GM21619 (cell line): ENCODE measurements at regions not wholly inside any gene's neighbourhood (a gene's known extent, or its start where the extent isn't known, plus 50 kb on each side); places are given as distances from the start of the nearest gene placed in this dataset.
"Not testable (repeated sequence)": the region's sequence is repeated elsewhere in the genome, so short reads cannot be mapped to it uniquely, and the experiment has no call there.

ENCODE experiments used
- ATAC-seq: cut with Tn5 transposase; IDR thresholded peaks from one replicate; pipeline ENCODE4 v1.9.1; 2021; ENCODE audit not compliant: unreplicated experiment

DNA sequence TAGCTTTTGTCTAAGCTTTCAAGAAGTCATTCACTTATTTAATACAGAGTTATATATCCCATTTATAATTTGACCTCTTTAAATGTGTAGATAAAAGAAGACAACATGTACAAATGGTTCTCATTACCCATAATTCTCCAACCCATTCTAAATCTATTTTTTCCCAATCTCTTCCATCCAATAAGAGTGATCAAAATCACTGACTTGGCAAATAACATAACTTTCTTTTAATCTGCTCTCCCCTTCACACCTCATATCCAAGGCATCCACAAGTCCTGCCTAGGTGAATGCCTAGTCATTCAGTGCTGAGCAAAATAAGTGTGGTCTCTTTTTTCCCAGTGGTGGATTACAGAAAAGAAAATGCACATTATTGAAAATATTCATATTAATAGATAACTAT is 1231.1 kb downstream of the CDH11 start:
- no peak for ATAC-seq

GRCh38 chr16:63890081-63890480 is 1231.8 kb downstream of the CDH11 start:
- ATAC-seq: no peak

- ATAC-seq: no peak
Observed at GRCh38 chr16:63883091-63883490, 1238.8 kb downstream of the CDH11 start.

DNA sequence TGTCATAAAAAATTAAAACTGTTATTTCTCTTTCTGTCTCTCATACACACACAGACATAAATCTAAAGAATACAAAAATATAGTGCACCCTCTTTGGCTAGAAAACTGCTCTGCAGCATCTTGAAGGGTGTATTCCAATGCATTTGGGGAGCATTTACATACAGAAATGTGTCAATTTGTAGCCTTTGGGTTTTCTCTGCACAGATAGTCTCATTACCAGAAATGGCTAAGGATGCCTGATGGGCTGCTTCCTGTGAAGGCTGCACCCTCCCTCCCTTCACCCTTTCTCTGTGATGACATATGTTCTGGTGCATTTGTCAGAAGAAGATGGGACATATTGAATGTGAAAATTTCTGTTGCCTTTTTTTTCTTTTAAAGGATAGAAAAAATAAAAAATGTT is 1239.3 kb downstream of the CDH11 start:
- ATAC-seq: no peak

DNA sequence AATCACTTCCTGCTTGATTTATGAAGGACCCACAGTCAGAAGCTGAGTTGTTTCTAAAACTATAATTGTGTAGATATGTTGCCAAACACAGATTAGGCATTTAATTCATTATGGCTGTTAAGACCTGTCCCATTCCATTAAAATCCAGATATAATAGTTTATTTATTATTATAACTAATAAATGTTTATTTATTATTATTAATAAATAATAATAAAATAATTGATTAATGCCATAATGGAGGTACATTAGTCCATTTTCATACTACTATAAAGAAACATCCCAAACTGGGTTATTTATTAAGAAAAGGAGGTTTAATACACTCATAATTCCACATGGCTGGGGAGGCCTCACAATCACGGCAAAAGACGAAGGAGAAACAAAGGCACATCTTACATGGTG is 1240.9 kb downstream of the CDH11 start:
- ATAC-seq: no peak

DNA sequence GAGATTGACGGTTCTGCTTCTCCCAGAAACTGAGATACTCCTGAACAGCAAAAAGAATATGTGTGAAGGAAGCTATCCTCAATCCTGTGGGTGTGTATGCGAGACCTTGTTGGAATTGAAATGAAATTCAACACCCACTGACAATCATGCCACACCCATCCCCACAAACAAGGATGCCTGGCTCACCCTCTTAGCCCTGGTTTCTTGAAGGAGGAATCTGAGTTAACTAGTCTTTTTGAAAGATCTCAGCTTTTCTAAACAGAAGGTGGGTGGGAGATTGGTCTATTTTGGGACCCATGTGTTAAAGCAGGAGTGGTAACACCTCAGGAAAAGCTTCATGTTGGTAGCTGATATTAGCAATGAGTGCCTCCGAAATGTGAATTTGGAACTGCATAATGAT is 1244.5 kb downstream of the CDH11 start:
- ATAC-seq: no peak

- ATAC-seq: no peak
Observed at GRCh38 chr16:63876103-63876502, 1245.8 kb downstream of the CDH11 start.

- not testable (repeated sequence) for ATAC-seq
Observed at GRCh38 chr16:63860700-63861099, 1261.2 kb downstream of the CDH11 start.

- no peak for ATAC-seq
Observed at GRCh38 chr16:63856537-63856936, 1265.3 kb downstream of the CDH11 start.

GRCh38 chr16:63850979-63851378 is 1270.9 kb downstream of the CDH11 start:
- ATAC-seq: no peak

DNA sequence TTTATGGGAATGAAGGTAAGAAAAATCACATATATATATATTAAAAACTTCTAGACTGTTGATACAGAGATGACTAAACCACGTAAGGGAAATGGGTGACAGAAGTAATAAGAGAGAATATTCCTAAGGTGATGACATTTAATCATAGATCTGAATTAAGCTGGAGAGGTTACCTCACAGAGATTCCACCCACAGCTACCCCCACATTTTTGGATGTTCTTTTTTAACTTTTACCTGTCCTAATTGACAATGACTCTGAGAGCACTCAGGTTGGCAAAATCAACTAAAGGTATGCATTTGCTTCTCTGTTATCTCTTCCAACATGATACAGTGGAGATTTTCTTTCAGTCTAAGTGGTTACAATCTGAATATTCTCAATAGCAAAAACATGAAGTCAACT is 1280.6 kb downstream of the CDH11 start:
- ATAC-seq: no peak

- no peak for ATAC-seq
Observed at GRCh38 chr16:63830061-63830460, 1291.8 kb downstream of the CDH11 start.

- ATAC-seq: no peak
Observed at GRCh38 chr16:63822818-63823217, 1299.0 kb downstream of the CDH11 start.

- ATAC-seq: no peak
Observed at GRCh38 chr16:63816276-63816675, 1305.6 kb downstream of the CDH11 start.

- ATAC-seq: no peak
Observed at GRCh38 chr16:63813862-63814261, 1308.0 kb downstream of the CDH11 start.

DNA sequence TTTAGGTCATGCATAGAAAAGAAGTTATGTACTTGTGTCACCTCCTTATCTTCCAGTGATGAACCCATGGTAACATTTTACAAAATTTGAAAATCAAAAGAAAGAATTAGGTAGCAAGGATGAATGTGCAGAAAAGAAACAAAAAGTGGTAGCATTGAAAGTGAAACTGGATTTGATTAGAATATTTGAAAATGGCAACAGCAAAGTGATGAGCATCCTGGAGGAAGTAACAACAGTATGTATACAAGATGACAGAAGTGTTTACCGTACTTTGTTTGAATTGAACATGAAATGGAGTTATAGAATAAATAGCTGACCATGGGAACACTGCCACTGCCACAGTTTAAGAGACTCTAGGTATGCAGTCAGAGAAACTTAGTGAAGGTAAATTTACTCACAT is 1313.1 kb downstream of the CDH11 start:
- no peak for ATAC-seq

GRCh38 chr16:63806794-63807506 is 1314.9 kb downstream of the CDH11 start:
- no peak for ATAC-seq

DNA sequence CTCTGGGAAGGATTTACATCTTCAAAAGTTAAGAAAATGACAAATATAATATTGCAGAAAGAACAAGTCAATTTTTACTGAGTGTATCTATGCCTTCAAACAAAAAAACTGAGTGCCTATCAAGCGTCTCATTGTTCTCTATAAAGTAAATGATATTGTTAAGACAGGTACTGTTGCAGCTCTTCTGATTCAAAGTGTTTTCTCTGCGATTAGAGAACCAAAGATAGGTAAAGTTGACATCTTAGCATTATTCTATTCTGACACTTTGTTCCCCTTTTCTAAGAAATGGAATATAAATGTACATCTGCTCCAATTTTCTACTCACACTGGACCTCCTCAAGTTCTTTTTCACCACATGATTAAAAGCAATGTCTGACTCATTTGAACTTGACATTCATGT is 1317.7 kb downstream of the CDH11 start:
- ATAC-seq: no peak

GRCh38 chr16:63789603-63790002 is 1332.3 kb downstream of the CDH11 start:
- no peak for ATAC-seq

- ATAC-seq: no peak
Observed at GRCh38 chr16:63787014-63787413, 1334.8 kb downstream of the CDH11 start.

DNA sequence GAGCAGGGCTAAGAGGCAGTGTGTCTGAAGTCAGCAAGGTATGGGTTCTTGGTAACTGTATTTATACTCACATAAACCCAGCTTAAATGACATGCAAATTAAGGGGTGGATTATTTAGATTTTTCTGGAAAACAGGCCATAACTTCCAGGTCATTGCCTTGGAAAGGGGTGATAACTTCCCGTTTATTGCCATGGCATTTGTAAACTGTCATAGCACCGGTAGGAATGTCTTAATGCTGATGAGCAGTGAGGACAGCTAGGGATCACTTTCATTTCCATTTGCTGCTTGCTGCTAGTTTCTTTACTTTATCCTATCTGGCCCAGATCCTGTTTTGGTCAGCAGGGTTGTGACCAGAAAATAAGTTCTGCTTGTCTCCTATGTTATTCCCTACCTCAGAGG is 1336.7 kb downstream of the CDH11 start:
- no peak for ATAC-seq

DNA sequence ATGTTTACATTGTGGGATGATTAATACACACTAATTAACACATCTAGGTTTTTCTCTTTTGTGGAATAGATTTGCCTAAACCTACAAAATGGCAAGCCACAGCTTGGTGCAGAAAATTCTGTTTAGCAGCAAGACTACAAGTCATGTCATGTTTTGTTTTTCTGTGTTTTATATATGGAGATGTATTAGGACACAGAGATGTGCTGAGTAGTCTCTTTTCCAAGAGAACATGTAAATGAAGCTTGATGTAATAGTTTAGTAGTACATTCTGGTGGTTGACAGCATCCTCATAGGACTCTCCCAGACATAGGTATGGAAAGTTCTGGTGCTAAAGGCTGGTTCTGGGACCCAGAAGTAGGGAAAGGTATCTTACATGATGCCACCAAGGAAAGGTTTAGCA is 1345.4 kb downstream of the CDH11 start:
- no peak for ATAC-seq

GRCh38 chr16:63776034-63776433 is 1345.8 kb downstream of the CDH11 start:
- no peak for ATAC-seq
